ENCODE measurements at regions not wholly inside any gene's neighbourhood (a gene's known extent, or its start where the extent isn't known, plus 50 kb on each side); places are given as distances from the start of the nearest gene placed in this dataset.

GRCh38 chr10:107834706-107835105 lies 670.2 kb upstream of the SORCS1 start:
- DNase-seq (ENCODE audit: low read depth) = no peak

DNA sequence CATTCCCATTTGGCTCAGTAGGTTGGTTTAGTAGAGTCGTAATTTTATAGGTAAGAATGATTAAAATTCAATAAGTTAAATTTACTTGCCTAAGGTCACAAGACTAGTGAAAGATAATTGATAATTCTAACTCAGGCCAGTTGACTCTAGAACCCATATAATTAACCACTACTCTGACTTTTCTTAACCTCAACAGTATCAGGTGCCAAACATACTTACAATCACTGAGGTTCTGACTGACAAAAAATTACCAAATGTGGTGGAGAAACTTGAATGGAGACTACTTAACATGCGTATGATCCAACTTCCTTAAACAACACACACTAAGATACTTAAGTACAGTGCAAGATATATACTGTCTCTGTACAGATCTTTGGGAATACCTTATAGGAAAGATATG lies 667.3 kb upstream of the SORCS1 start:
- no peak for DNase-seq (ENCODE audit: low read depth)

- DNase-seq (ENCODE audit: low read depth) = no peak
Observed at GRCh38 chr10:107829161-107829560, 664.7 kb upstream of the SORCS1 start.

DNA sequence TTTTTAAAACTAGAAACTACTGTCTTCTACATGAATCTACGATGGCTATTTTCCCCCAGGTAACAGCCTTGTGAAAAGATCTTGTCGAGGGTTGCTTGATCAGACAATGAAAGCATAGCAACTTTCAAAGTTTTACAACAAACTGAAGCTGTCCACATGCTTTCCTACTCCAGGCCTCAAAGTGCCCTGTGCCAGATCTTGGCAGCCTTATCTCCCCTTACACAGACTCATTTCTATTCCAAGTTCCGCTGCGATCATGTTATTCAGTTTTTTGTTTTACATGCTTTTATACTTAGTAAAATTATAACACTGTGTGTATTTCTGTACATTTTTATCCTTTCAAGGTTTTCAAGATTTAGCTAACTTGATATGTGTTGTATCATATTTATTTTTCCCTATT lies 661.7 kb upstream of the SORCS1 start:
- DNase-seq (ENCODE audit: low read depth) = no peak

DNA sequence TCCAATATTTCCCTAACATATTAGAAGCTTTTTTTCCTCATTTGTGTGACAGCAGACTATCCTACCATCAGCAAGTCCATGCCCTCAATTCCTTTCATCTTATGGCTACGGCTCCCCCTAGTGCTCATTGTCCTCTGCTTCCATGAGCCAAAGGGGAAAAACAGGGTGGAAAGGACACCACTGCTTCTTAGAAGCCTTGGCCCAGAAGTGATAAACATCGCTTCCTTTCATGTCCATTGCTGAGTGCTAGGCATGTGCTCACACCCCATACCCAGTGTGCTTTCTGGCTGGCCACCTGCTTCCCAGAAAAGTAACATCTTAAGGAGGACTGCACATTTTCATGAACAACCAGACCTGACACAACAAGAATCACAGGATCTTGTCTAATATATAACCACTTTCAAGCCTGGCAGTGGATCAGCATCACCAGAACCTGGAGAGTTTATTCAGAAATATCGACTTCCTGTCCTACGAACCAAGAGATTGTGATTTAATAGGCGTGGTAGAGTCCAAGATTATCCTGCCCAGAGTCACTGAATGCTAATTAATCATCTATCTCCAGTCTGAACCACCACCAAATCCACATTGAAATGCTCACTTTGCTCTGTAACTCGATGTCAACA lies 650.5 kb upstream of the SORCS1 start:
- DNase-seq (ENCODE audit: low read depth) = peak; percentile 67

DNA sequence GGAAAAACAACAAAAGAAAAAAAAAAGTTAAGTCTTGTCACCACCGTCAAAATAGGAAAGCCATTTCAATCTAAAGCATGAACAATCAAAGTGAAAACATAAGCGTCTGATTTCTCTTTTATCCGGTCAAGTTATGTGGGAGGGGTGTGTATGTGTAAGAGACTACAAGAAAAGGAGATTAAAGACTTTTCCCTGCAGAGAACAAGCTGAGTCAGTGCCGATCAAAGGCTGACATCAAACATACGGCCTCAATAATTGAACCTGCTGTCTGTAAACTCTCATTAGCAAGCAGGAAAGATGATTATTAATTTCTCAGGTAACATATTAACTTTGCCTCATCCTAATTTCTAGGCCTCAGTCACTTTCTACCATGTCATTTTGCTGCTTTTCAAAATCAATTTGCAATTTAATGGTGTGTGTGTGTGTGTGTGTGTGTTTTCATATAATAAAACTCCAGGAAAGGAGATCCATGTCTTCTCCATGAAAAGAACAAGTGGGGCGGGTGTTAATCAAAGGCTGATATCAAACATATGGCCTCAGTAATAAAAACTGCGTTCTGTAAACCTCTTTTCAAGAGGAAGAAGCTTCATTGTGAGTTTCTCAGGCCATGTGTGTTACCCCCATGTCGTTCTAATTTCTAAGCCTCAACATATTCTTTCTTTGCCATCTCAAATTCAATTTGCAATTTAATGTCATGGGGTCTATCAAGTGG lies 649.1 kb upstream of the SORCS1 start:
- peak; percentile 8 for DNase-seq (ENCODE audit: low read depth)

DNA sequence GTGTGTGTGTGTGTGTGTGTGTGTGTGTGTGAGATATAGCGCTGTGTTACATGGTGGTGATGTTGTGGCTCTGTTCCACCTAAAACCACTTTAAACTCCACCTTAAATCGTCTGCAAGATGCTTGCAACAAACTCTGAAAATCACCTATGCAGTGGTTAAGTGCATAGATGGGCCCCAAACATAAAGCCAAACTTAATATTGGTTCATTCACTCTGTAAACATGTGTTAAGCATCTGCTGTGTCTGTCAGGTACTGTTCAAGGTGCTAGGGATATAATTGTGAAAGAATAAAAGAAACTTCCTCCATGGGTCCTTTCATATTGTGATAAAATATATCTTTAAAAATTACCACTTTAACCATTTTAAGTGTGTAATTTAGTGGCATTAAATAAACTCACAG lies 645.4 kb upstream of the SORCS1 start:
- DNase-seq (ENCODE audit: low read depth) = no peak

GRCh38 chr10:107807836-107808235 lies 643.3 kb upstream of the SORCS1 start:
- DNase-seq (ENCODE audit: low read depth) = no peak

GRCh38 chr10:107806026-107806425 lies 641.5 kb upstream of the SORCS1 start:
- DNase-seq (ENCODE audit: low read depth) = peak; percentile 71

- peak; percentile 69 for DNase-seq (ENCODE audit: low read depth)
Observed at GRCh38 chr10:107803546-107803945, 639.0 kb upstream of the SORCS1 start.

DNA sequence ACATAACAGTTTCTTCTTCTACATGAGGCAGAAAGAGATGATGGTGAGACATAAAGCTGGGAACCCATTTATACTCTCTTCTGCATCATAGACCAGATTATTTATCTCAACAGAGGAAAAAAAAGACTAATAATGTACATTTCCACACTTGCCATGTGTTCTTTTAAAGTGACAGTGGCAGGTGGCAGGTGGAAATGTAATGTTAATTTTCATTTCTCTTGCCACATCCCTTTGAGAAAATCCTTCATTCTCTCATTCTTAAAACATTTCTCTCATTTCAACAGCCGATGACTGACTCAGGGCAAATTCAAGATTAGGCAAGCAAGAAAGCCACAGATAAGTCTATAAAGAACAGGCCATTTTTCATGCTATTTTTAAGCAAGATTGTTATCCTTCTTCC lies 635.6 kb upstream of the SORCS1 start:
- no peak for DNase-seq (ENCODE audit: low read depth)

DNA sequence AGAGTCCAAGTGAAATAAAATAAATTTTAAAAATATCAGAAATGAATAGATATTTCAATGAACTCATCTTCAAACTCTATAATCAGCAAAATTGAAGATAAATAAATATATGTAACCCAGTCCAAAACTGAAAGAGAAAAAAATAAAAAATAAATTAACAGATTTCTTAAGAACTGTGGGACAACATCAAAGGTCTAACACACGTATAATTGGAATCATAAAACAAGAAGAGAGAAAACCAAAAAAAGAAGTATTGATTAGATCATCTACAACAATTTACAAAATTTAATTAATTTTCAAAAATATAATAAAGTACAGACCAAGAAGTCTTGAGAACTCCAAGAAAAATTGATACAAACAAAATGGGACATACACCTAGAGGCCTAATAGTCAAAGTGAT lies 625.8 kb upstream of the SORCS1 start:
- DNase-seq (ENCODE audit: low read depth) = peak; percentile 15

DNA sequence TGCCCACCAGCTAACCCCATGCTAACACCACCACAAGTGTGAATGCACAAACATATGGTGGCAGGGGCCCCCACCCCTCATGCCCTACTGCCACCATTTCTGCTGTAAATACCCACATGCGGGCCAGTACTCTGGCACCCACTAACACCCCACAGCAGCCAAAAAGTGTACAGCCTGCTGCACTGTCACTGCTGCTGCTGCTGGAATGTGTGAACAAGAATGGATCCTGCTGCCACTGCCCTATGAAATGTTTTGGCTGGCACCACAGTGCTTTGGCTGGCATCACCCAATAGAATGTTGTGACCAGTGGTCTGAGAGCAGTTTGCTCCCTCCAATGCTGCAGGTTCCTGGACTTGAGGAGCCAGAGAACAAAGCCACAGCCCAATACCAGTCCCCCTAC lies 606.6 kb upstream of the SORCS1 start:
- DNase-seq (ENCODE audit: low read depth) = no peak

- peak; percentile 1 for DNase-seq (ENCODE audit: low read depth)
Observed at GRCh38 chr10:107767185-107767584, 602.7 kb upstream of the SORCS1 start.

- no peak for DNase-seq (ENCODE audit: low read depth)
Observed at GRCh38 chr10:107754814-107755213, 590.3 kb upstream of the SORCS1 start.

DNA sequence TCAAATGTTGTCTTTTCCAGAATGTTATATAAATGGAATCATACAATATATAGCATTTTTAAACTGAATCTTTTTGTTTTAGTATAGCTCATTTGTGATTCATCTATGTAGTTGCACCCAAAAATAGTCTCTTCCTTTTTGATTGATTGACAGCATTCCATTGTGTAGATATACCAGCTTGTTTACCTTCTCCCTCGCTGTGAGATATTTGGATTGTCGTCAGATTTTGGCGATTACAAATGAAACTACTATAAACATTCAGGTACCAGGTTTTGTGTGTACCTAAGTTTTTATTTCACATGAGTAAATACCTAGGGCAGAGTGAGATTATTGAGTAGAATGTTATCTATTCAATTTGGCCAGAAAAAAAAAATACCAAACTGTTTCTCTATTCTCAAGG lies 584.7 kb upstream of the SORCS1 start:
- DNase-seq (ENCODE audit: low read depth) = no peak

- no peak for DNase-seq (ENCODE audit: low read depth)
Observed at GRCh38 chr10:107747851-107748250, 583.3 kb upstream of the SORCS1 start.

DNA sequence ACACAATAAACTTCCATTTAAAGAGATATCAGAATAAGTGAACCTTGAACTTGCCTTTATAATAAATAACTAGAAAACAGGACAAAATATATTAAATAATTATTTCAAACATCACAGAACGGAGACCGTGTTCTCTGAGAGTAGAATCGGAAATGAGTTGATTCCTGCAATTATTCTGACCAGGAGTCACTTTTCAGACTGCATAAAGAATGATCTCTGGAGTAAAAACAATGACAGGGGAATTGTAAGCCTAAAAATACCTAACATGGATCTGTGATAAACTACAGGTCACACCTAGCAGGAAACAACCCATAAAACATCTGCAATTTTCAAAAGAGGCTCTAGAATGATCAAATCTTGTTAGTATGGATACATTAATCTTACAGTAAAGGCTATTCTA lies 577.5 kb upstream of the SORCS1 start:
- no peak for DNase-seq (ENCODE audit: low read depth)

- no peak for DNase-seq (ENCODE audit: low read depth)
Observed at GRCh38 chr10:107740962-107741690, 576.6 kb upstream of the SORCS1 start.

- no peak for DNase-seq (ENCODE audit: low read depth)
Observed at GRCh38 chr10:107739951-107740350, 575.4 kb upstream of the SORCS1 start.

- DNase-seq (ENCODE audit: low read depth) = no peak
Observed at GRCh38 chr10:107733328-107734130, 569.0 kb upstream of the SORCS1 start.

- DNase-seq (ENCODE audit: low read depth) = no peak
Observed at GRCh38 chr10:107732045-107732444, 567.5 kb upstream of the SORCS1 start.
